NCI-H345 treated with DMSO at 0.1 percent for 48 hours (cell line): ENCODE measurements at regions not wholly inside any gene's neighbourhood (a gene's known extent, or its start where the extent isn't known, plus 50 kb on each side); places are given as distances from the start of the nearest gene placed in this dataset.

Source experiments
- DNase-seq: peaks from one replicate; lab custom pipeline; 2025; ENCODE audit not compliant: unreplicated experiment; lab: John Stamatoyannopoulos, UW

GRCh38 chr14:49527221-49527620 lies 59.0 kb downstream of the RPS29 start:
- DNase-seq: no peak

- DNase-seq: no peak
These were observed 60.1 kb downstream of the RPS29 start for GRCh38 chr14:49526101-49526500.

DNA sequence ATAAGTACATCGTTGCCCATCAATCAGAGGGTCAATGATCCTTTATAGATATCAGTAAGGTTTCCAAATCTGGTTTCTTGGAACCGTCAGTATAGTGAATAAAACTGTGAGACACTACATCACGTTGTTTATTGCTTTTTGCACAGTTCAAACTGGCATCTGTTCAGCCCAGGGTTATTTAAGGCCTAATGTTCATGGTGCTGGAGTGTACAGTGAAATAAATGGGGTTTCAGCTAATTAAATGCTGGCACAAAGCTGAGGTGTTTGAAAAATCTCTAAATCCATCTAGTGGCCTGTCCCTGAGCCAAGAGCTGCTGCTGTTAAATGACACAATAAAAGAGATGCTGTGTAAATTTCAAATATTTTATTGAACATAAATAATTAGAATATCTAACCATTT lies 69.9 kb downstream of the RPS29 start:
- DNase-seq: no peak

DNA sequence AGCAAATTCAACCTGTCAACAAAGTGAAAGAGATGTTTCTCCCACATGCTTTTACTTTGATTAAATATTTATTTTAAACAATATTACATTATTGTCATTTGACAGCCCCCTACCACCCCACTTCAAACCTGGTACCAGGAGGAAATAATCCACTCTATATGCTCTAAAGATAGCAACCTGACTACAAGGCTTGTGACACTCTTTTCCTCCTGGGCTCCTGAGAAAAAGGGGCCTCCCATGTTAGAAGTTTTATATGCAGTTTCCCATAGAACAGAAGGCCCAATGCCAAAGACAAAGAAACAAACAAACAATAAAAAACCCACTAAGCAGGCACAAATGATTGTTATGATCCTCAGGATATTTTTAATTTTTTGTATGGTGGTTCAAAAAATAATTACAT lies 73.6 kb downstream of the RPS29 start:
- no peak for DNase-seq

GRCh38 chr14:49512147-49512551 lies 74.0 kb downstream of the RPS29 start:
- DNase-seq: no peak

DNA sequence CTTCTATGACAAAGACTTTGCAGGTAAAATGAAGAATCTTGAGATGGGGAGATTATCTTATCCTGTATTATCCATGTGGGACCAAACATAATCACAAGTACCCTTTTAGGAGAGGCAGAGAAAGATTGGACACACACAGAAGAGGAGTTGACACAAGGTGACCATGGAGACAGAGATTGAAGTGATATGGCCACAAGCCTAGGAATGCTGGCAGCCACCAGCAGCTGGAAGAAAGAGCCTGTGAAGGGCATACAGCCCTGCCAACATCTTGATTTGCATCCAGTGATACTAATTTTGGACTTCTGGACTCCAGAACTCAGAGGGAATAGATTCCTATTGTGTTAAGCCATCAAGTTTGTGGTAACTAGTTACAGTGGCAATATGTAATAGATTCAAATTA lies 78.1 kb downstream of the RPS29 start:
- no peak for DNase-seq

GRCh38 chr14:49506650-49507049 lies 79.5 kb downstream of the RPS29 start:
- no peak for DNase-seq

- DNase-seq: no peak
These were observed 81.0 kb downstream of the RPS29 start for GRCh38 chr14:49505041-49505766.

- no peak for DNase-seq
These were observed 88.3 kb downstream of the RPS29 start for GRCh38 chr14:49497725-49498348.

- DNase-seq: no peak
These were observed 88.9 kb downstream of the RPS29 start for GRCh38 chr14:49497267-49497666.

GRCh38 chr14:49494836-49495235 lies 91.3 kb downstream of the RPS29 start:
- DNase-seq: no peak

- DNase-seq: no peak
These were observed 92.6 kb downstream of the RPS29 start for GRCh38 chr14:49493557-49493956.

DNA sequence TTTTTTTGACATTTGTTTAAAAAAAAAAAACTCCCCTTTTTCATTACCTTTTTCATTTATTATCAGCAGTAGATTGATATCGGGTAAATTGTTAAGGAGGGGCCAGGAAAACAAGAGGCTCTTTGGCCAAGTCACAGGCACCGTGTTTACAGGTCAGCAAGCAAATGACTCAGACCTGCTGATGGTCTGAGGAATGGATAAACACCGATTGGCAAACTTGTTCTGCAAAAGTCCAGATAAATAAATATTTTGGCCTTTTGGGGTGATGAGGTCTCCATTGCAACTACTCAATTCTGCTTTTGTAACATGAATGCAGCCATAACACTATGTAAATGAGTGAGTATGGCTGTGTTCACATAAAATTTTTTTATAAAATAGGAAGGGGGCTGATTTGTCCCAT lies 94.0 kb downstream of the RPS29 start:
- no peak for DNase-seq

GRCh38 chr14:49489341-49489740 lies 96.8 kb downstream of the RPS29 start:
- DNase-seq: no peak

DNA sequence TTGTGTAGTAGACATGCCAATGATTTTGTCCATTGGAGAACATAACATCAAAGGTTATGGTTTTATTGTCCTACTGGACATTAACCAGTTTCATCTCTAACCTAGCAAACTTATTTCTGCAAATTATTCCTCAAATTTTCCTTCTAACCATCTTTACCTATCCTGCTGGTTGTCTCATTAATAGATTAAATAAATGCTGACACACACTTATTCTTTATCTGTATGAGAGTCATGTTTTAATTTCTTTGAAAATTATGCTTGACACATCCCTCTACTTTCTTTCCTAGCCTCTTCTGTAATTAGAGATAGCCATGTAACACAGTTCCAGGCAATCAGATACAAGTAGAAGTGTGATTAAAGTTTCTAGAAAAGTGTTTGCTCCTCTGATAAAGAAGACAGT lies 98.9 kb downstream of the RPS29 start:
- DNase-seq: no peak

GRCh38 chr14:49485290-49485689 lies 100.9 kb downstream of the RPS29 start:
- DNase-seq: no peak

GRCh38 chr14:49484180-49484579 lies 102.0 kb downstream of the RPS29 start:
- no peak for DNase-seq

DNA sequence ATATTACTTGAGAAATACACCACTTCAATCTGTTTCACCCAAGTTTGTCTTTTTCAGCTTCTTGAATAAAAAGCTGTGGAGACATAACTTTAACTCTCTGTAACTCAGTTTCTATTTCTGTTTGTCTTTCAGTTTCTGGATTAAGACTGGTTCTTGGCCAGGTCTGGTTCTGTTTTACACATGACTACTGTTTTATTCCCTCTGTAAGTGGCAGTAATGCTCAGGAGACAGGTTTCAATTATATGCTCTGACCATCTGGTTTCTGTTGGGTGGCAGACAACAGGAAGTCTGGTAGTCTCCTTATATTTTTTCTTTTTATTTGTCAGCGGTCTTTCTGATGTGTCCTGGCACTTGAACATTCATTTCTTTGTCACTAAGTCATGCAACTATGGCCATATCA lies 102.9 kb downstream of the RPS29 start:
- DNase-seq: no peak

DNA sequence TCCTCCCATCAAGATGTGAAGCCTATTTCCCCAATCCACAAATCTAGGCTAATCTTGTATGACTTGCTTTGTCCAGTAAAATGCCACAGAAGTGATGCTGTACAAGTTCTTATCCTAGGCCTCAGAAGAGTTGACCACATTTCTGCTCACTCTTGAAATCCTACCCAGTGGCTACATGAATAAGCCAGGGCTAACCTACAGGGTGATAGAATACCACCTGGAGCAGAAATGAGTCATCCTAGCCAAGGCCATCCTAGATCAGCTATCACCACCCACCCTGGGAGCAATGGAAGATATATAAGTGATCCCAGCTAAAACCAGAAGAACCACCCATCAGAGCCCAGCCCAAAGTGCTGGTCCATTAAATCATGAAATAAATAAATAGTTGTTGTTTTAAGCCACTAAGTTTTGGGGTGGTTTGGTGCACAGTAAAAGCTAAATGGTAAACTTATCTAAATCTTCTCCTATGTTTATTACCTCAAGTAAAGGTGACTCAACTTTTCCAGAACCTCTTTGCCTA lies 105.1 kb downstream of the RPS29 start:
- no peak for DNase-seq

GRCh38 chr14:49480053-49480760 lies 106.0 kb downstream of the RPS29 start:
- no peak for DNase-seq

GRCh38 chr14:49479432-49479831 lies 106.7 kb downstream of the RPS29 start:
- DNase-seq: no peak

DNA sequence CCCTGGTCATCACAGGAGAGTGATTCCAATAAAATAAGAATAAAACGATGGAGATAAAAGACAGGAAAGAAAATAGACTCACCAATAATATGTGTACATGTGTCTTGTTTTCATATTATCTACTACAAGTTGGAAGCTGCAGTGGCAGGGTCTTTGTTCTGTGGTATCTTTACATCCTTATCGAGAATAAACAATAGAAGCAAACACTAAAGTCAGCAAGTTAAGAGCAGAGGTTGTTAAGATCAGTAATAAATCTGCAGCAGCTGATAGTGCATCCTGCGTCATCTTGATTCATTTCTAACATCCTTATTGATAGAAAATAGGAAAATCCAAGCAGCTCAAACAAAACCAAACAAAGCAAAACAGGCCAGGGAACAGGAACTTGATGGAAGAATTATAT lies 107.4 kb downstream of the RPS29 start:
- no peak for DNase-seq
